Thoracic aorta (tissue), 2 donors: ENCODE measurements at regions not wholly inside any gene's neighbourhood (a gene's known extent, or its start where the extent isn't known, plus 50 kb on each side); places are given as distances from the start of the nearest gene placed in this dataset.

Experiments
- ATAC-seq: fragments of 150-250 bp; one replicate; pipeline ENCODE4 v1.8.0; 2017; ENCODE audit warnings: low read depth; ENCODE audit not compliant: insufficient number of reproducible peaks, low FRiP score
- DNase-seq: peaks from one replicate; pipeline ENCODE4 v3.0.0-alpha.2; 2020; ENCODE audit warnings: low spot score
- H3K27ac ChIP-seq, 2 donors: fragments of 200-600 bp; sonication (generic); 1 replicate in 1 of 2; 2 replicates in 1 of 2; pipeline ENCODE4 v1.5.1; 2016; ENCODE audit warnings: mild to moderate bottlenecking in 2 of 2, moderate library complexity in 2 of 2
- H3K27me3 ChIP-seq: fragments of 200-600 bp; sonication (generic); replicated peaks from 2 replicates; pipeline ENCODE4 v1.6.0; 2016; ENCODE audit warnings: mild to moderate bottlenecking; ENCODE audit not compliant: insufficient read depth
- H3K36me3 ChIP-seq: fragments of 200-600 bp; sonication (generic); one replicate; pipeline ENCODE4 v1.5.1; 2016
- H3K4me1 ChIP-seq, 2 donors: fragments of 200-600 bp; sonication (generic); 1 replicate in 1 of 2; 2 replicates in 1 of 2; pipeline versions ENCODE4 v1.5.1 to v1.6.0; 2016; ENCODE audit warnings: low read depth in 2 of 2, mild to moderate bottlenecking in 1 of 2; ENCODE audit not compliant: control insufficient read depth in 1 of 2
- H3K4me3 ChIP-seq: fragments of 200-600 bp; sonication (generic); 2 replicates; pipeline ENCODE4 v1.5.1; 2016; ENCODE audit warnings: mild to moderate bottlenecking
- H3K9me3 ChIP-seq: fragments of 200-600 bp; sonication (generic); 2 replicates; pipeline ENCODE4 v1.5.1; 2016
- CTCF ChIP-seq: fragments of 200-600 bp; sonication (generic); IDR thresholded peaks from one replicate; pipeline ENCODE4 v1.5.1; 2019; ENCODE audit warnings: antibody characterized with exemption

DNA sequence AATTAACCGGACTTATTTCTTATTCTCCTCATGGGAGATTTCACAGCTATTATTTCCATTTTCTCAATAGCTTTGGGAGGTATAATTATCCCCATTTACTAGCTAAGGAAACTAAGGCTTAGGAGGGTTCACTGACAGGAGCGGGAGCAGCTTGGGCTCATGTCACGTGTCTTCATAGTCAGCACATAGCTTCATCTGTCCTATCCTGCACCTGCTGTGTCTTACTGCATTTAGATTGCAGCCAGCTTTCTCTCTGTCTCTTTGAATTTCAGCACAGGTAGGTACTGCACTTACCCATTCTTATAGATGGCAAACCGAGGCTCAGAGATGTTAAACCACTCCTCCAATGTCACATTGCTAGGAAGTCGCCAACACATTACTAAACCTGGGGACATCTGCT, 839.9 kb downstream of the MAFB start:
- peaks cover 8 to 18% of the 10 kb centered on the region in 2 donors for H3K4me1 ChIP-seq
- no peaks in the 10 kb centered on the region for H3K9me3 ChIP-seq
- H3K4me3 ChIP-seq = no peak overlapping the region
- DNase-seq (no peak), ATAC-seq (no peak)
- TF ChIP-seq CTCF = no peak
- H3K36me3 ChIP-seq = no peaks in the 10 kb centered on the region
- H3K27ac ChIP-seq = no peak overlapping the region
- no peaks in the 10 kb centered on the region for H3K27me3 ChIP-seq

GRCh38 chr20:39839399-39840119, 849.5 kb downstream of the MAFB start:
- ATAC-seq = no peak
- no peaks in the 10 kb centered on the region for H3K27me3 ChIP-seq
- TF ChIP-seq CTCF = no peak
- no peak for DNase-seq
- H3K4me1 ChIP-seq = peaks cover 0 to 10% of the 10 kb centered on the region in 2 donors
- H3K36me3 ChIP-seq = no peaks in the 10 kb centered on the region
- H3K27ac ChIP-seq = no peak overlapping the region
- no peak overlapping the region for H3K4me3 ChIP-seq
- no peaks in the 10 kb centered on the region for H3K9me3 ChIP-seq

DNA sequence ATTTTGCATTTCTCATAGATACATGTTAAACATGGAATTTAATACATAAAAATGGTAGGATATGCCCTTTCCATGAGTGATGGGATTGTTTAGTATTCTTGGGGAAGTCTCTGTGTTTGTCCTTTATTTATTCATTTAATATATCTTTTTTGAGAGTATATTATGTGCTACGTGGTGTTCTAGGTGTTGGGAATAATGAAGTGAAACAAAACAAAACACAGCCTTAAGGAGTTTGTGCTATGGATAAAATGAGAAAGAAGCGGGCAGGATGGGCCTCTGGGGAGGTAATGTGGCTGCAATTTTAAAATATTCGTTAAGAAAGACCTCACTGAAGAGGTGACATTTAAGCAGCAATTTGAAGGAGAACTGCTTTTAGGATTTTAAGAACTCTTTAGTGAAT, 851.5 kb downstream of the MAFB start:
- no peaks in the 10 kb centered on the region for H3K27me3 ChIP-seq
- no peak overlapping the region for H3K27ac ChIP-seq
- no peak overlapping the region for H3K4me3 ChIP-seq
- H3K36me3 ChIP-seq = no peaks in the 10 kb centered on the region
- no peaks in the 10 kb centered on the region for H3K9me3 ChIP-seq
- no peak for DNase-seq
- ATAC-seq = no peak
- no peak for TF ChIP-seq CTCF
- peaks cover 0 to 13% of the 10 kb centered on the region in 2 donors for H3K4me1 ChIP-seq

DNA sequence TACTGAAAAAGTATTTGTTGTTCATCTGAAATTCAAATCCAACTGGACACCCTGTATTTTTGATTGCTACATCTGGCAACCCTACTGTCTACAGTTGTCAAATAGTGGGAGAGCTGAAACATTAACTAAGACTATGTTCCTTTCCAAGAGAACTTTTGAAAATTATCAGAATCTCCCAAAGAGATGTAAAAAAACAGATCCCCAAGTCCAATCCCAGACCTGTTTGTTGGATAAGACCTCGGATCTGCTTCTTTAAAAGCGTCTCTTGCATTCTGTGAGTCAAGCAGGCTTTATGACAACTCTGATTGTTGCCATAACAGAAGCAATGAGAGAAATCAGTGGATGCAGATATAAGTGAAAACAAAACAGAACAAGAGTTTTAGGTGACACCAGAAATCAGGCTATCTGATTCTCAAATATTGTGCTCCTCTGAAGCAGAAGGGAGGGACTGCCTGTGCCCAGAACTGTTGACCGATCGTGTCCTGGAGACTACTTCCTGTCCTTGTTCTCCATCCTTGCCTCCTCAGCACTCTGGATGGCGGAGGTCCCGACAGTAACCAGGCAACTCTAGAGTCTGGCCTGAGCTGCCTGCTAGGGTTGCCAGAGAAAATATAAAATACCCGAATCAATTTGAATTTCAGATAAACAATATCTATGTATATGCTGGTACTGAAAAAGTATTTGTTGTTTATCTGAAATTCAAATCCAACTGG, 853.8 kb downstream of the MAFB start:
- TF ChIP-seq CTCF = no peak
- DNase-seq (no peak), ATAC-seq (no peak)
- Histone ChIP-seq H3K9me3 (no peaks in the 10 kb centered on the region), H3K36me3 (no peaks in the 10 kb centered on the region), H3K27ac (peak overlapping the region in 1 of 2 donors; percentile 25), H3K4me1 (peaks cover 0 to 13% of the 10 kb centered on the region in 2 donors), H3K27me3 (no peaks in the 10 kb centered on the region), H3K4me3 (no peak overlapping the region)

DNA sequence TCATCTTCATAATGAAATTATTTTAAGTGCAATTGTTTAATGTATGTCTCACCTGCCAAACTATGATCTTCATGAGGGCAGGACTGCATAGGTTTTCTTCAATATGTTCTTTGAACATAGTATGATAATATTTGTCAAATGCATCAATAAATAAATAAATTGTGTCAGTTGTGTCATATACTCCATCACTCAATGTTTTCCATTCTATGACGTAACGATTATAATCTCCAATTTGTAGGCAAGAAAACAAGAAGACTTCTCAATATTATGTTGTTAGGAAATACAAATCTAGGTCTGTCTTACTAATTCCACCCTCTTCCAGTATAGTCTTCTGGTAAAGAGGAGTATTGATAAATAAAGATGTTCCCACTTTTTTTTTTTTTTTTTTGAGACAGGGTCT, 858.1 kb downstream of the MAFB start:
- H3K36me3 ChIP-seq = no peaks in the 10 kb centered on the region
- no peak for DNase-seq
- no peak overlapping the region for H3K27ac ChIP-seq
- no peaks in the 10 kb centered on the region for H3K9me3 ChIP-seq
- no peak for ATAC-seq
- no peak for TF ChIP-seq CTCF
- H3K4me1 ChIP-seq = peaks cover 3 to 10% of the 10 kb centered on the region in 2 donors
- no peaks in the 10 kb centered on the region for H3K27me3 ChIP-seq
- H3K4me3 ChIP-seq = no peak overlapping the region
